GM19328 (cell line): ENCODE measurements at regions not wholly inside any gene's neighbourhood (a gene's known extent, or its start where the extent isn't known, plus 50 kb on each side); places are given as distances from the start of the nearest gene placed in this dataset.

ENCODE experiments used
- ATAC-seq: cut with Tn5 transposase; IDR thresholded peaks from one replicate; pipeline ENCODE4 v1.9.1; 2021; ENCODE audit warnings: mild to moderate bottlenecking, moderate library complexity; ENCODE audit not compliant: unreplicated experiment

- ATAC-seq, result no peak
Measured at GRCh38 chr12:46437469-46437868, 64.9 kb upstream of the SLC38A2 start.

GRCh38 chr12:46436747-46437146 is 64.2 kb upstream of the SLC38A2 start:
- ATAC-seq, result no peak

GRCh38 chr12:46435625-46436024 is 63.1 kb upstream of the SLC38A2 start:
- no peak for ATAC-seq

GRCh38 chr12:46435029-46435428 is 62.5 kb upstream of the SLC38A2 start:
- ATAC-seq, result no peak

GRCh38 chr12:46433829-46434228 is 61.3 kb upstream of the SLC38A2 start:
- no peak for ATAC-seq

- ATAC-seq, result no peak
Measured at GRCh38 chr12:46432325-46432724, 59.8 kb upstream of the SLC38A2 start.

- no peak for ATAC-seq
Measured at GRCh38 chr12:46430340-46430948, 57.9 kb upstream of the SLC38A2 start.
